Fibroblast of lung (primary cell): ENCODE measurements at regions not wholly inside any gene's neighbourhood (a gene's known extent, or its start where the extent isn't known, plus 50 kb on each side); places are given as distances from the start of the nearest gene placed in this dataset.

ENCODE experiments used
- DNase-seq, 2 donors: peaks; one replicate each; pipeline versions ENCODE4 v3.0.0 to v3.0.0-alpha.2; 2010; ENCODE audit warnings: low read depth in 2 of 2
- H2AFZ ChIP-seq: 2 replicates; pipeline ENCODE4 v1.5.1; 2012; ENCODE audit warnings: low read length, control low read depth, inconsistent platforms
- H3K27ac ChIP-seq: 2 replicates; pipeline ENCODE4 v1.5.1; 2011; ENCODE audit warnings: low read length, control low read depth; ENCODE audit not compliant: insufficient read depth
- H3K27me3 ChIP-seq: 2 replicates; pipeline ENCODE4 v1.5.1; 2011; ENCODE audit warnings: mild to moderate bottlenecking, low read length; ENCODE audit not compliant: control insufficient read depth, insufficient read depth
- H3K36me3 ChIP-seq: 2 replicates; pipeline ENCODE4 v1.5.1; 2011; ENCODE audit warnings: low read length; ENCODE audit not compliant: control insufficient read depth, insufficient read depth
- H3K4me1 ChIP-seq: 2 replicates; pipeline ENCODE4 v1.5.1; 2011; ENCODE audit warnings: low read length; ENCODE audit not compliant: control insufficient read depth, insufficient read depth; ENCODE audit errors: extremely low read depth
- H3K4me2 ChIP-seq: 2 replicates; pipeline ENCODE4 v1.5.1; 2011; ENCODE audit warnings: low read length, control low read depth; ENCODE audit not compliant: insufficient read depth; ENCODE audit errors: extremely low read depth
- H3K4me3 ChIP-seq, 4 experiments: fragments of 200-600 bp in 1 of 4; sonication (generic) in 1 of 4; replicated peaks in 1 of 4; 2 replicates each; pipeline ENCODE4 v1.5.1; 2011 to 2016; ENCODE audit warnings: low read length in 4 of 4, low read depth in 3 of 4, mild to moderate bottlenecking in 3 of 4, control low read depth in 2 of 4, inconsistent platforms in 1 of 4, mixed read lengths in 1 of 4; ENCODE audit not compliant: insufficient read depth in 1 of 4; ENCODE audit errors: control extremely low read depth in 1 of 4
- H3K79me2 ChIP-seq: 2 replicates; pipeline ENCODE4 v1.5.1; 2012; ENCODE audit warnings: mild to moderate bottlenecking, low read length, inconsistent platforms; ENCODE audit not compliant: control insufficient read depth, insufficient read depth
- H3K9ac ChIP-seq: 2 replicates; pipeline ENCODE4 v1.5.1; 2011; ENCODE audit warnings: mild to moderate bottlenecking, low read length, control low read depth; ENCODE audit not compliant: insufficient read depth
- H3K9me3 ChIP-seq: 2 replicates; pipeline ENCODE4 v1.5.1; 2012; ENCODE audit warnings: low read depth, low read length; ENCODE audit not compliant: control insufficient read depth, insufficient read depth
- H4K20me1 ChIP-seq: 2 replicates; pipeline ENCODE4 v1.5.1; 2011; ENCODE audit warnings: low read length; ENCODE audit not compliant: control insufficient read depth, insufficient read depth; ENCODE audit errors: extremely low read depth
- CTCF ChIP-seq, 2 donors: IDR thresholded peaks in 1 of 2; conservative IDR thresholded peaks in 1 of 2; 1 replicate in 1 of 2; 2 replicates in 1 of 2; pipeline ENCODE4 v1.5.1; 2011 to 2012; ENCODE audit warnings: low read length in 2 of 2, control low read depth in 1 of 2, inconsistent platforms in 1 of 2, low read depth in 1 of 2, mild to moderate bottlenecking in 1 of 2
- EZH2 ChIP-seq: IDR thresholded peaks from 2 replicates; pipeline ENCODE4 v1.5.1; 2012; ENCODE audit warnings: low read length, control low read depth, mild to moderate bottlenecking; ENCODE audit errors: missing control alignments

GRCh38 chr19:57028804-57029525 lies 90.8 kb upstream of the USP29 start:
- TF ChIP-seq CTCF (conservative IDR thresholded peaks at IDR 0.05 in 1 of 2, IDR thresholded peaks at IDR 0.05 in 1 of 2; ENCODE audit: low read depth in 1 of 2, low read length in 2 of 2) (no peak), EZH2 (no peak)
- H3K27ac ChIP-seq: no peak overlapping the region
- no peak overlapping the region for H3K4me2 ChIP-seq
- H3K9me3 ChIP-seq: no peaks in the 10 kb centered on the region
- no peaks in the 10 kb centered on the region for H3K36me3 ChIP-seq
- H3K4me1 ChIP-seq: no peaks in the 10 kb centered on the region
- H4K20me1 ChIP-seq: no peaks in the 10 kb centered on the region
- DNase-seq: no peak
- no peak overlapping the region for H2AFZ ChIP-seq
- H3K4me3 ChIP-seq: no peak overlapping the region
- H3K27me3 ChIP-seq: no peaks in the 10 kb centered on the region
- no peaks in the 10 kb centered on the region for H3K79me2 ChIP-seq
- no peak overlapping the region for H3K9ac ChIP-seq

GRCh38 chr19:57031106-57031505 lies 88.7 kb upstream of the USP29 start:
- H3K9me3 ChIP-seq: no peaks in the 10 kb centered on the region

GRCh38 chr19:57033576-57033975 lies 86.2 kb upstream of the USP29 start:
- Histone ChIP-seq H3K9me3 (no peaks in the 10 kb centered on the region), H3K27me3 (no peaks in the 10 kb centered on the region), H3K4me1 (no peaks in the 10 kb centered on the region), H3K36me3 (no peaks in the 10 kb centered on the region), H2AFZ (no peak overlapping the region), H3K4me3 (no peak overlapping the region), H3K9ac (no peak overlapping the region), H3K4me2 (no peak overlapping the region), H3K27ac (no peak overlapping the region), H3K79me2 (no peaks in the 10 kb centered on the region), H4K20me1 (no peaks in the 10 kb centered on the region)
- no peak for DNase-seq
- TF ChIP-seq EZH2: no peak
- no peak for TF ChIP-seq CTCF (conservative IDR thresholded peaks at IDR 0.05 in 1 of 2, IDR thresholded peaks at IDR 0.05 in 1 of 2; ENCODE audit: low read depth in 1 of 2, low read length in 2 of 2)

More at GRCh38 chr19:57031106-57031505, 88.7 kb upstream of the USP29 start:
- no peak for DNase-seq
- Histone ChIP-seq H3K79me2 (no peaks in the 10 kb centered on the region), H3K9ac (no peak overlapping the region), H4K20me1 (no peaks in the 10 kb centered on the region), H3K27ac (no peak overlapping the region), H3K36me3 (no peaks in the 10 kb centered on the region), H3K4me3 (no peak overlapping the region), H3K27me3 (no peaks in the 10 kb centered on the region), H3K4me2 (no peak overlapping the region), H2AFZ (no peak overlapping the region), H3K4me1 (no peaks in the 10 kb centered on the region)
- TF ChIP-seq EZH2: no peak
- no peak for TF ChIP-seq CTCF (conservative IDR thresholded peaks at IDR 0.05 in 1 of 2, IDR thresholded peaks at IDR 0.05 in 1 of 2; ENCODE audit: low read depth in 1 of 2, low read length in 2 of 2)
